Fibroblast of gingiva (primary cell): ENCODE measurements at regions not wholly inside any gene's neighbourhood (a gene's known extent, or its start where the extent isn't known, plus 50 kb on each side); places are given as distances from the start of the nearest gene placed in this dataset.

ENCODE experiments used
- DNase-seq: peaks from one replicate; pipeline ENCODE4 v3.0.0-alpha.2; 2011; ENCODE audit warnings: low read depth

DNA sequence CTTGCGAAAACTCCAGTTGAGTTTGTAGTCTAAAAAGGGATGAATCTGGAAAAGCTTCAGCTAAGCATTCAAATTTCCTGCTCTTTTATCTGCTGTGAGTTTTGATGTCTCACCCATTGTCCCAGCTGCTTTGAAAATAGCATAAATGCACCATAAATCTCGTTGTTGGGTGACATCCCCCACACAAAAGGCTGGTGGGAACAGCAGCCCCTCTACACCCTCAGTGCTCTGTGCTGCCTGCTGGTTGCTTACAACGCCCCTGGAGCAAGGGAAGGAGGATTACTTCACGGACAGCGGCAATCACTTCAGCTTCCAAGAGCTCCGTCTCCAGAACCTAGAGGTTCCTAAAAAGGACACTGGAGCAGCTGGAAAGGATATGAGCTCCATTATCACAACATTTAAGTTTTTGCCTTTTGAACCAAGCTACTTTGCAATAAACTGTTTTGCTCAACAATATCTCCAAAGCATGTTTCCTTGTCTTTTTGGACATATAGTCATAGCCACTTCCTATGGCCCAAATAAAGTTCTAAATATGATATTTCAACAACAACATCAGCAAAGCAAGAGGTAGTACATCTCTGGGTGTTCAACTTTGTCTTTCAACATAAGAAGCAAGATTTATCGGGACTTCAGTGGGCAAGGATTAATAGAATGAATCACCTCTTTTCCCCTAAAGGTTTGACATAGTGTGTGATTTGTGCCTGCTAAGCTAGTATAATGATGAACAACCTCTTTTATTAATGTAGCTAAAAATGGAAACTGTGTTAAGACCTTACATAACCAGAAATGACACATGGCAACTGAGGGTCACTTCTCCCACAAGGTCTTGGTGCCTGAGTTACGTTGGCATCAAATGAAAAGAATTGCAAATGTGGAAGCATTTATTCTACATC lies 413.5 kb downstream of the TXNL1 start:
- DNase-seq: no peak

DNA sequence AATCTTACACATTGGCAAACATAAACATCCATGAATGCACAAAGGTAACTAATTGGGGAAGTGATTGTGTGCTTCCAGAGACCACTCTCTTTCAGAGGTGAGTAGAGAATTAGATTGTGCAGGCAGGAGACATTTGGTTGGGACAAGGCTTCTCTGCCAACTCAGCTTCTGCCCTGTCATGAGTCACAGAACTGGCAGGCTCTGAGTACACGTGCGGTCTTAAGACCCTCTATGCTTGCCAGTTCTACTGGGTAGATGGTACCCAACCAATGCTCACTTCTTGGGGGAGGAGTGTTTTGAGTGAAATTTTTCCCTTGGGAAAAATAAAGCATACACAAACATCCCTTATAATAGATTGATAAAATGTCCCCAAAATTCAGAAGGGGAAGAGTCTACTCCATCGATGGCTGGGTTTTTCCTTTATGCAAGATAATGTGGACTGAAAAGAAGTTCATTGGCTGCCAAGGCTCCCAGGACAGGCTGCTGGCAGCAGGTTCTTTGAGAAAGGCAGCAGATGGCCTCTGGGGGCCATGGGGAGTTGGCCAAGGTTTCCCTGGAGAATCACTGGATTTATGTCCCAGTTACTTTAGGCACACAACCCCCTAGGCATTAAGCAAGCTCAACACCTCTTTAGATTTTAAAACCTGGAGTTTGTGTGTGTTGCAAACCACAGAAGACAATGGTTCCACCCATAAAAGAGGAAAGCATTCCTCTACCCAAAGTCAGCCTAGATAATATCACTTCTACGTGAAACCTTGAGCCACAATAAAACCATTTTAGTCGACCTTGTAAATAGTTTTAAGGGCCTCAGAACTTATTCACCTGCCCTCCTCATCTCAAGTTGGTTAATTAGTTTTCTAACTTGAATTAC lies 417.0 kb downstream of the TXNL1 start:
- DNase-seq: no peak

DNA sequence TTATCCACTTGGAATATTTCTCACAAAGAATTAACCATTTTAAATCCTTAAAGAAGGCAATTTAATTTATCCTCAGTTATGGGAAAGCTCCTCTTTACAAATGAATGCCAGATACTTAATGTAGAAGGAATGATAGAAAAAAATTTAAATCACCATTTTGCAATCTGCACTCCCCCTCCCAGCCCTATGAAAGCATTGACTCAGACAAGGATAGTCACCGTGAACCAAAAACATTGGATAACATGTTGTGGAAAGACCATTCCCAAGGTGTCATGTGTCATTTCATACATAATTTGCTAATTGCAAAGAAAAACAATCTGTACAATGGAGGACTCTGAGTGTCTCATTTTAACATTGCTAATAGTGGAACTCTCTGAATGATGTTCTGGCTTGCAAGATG lies 421.0 kb downstream of the TXNL1 start:
- DNase-seq: peak; percentile 6

DNA sequence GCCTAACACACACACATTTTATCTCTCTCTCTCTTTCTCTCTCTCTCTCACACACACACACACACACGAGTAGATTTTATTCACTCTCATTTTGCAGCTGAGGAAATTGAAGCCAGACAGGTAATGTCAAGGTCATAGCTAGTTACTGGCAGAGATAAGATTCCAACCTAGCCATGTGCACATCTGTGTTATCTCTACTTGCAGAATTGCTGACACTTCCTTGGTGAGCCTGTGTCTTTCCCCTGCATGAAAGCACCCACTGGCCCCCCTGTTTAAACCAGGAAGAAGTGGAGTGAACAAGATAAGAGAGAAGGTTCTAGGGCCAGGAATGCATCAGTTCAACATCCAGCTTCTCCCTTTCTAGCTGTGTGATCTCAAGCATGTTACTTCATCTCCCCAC lies 423.7 kb downstream of the TXNL1 start:
- no peak for DNase-seq

DNA sequence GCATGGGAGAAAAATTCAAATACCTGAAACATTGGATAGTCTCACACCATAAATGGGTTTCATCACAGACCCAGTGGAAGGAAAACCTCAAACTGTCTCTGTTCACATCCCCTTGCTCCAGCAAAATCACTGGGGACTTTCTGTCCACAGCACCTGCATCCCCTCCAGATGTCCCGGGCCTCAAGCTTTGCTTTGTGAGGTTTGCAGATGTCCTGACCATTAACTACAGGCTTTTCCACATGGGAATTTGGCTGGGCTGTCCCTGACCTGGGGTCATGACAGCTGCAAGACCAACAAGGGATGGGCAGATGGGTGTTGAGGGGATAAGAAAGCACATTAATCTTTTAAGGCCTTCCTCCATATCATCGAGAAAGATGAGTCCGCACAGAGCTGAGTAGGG lies 427.9 kb downstream of the TXNL1 start:
- no peak for DNase-seq

DNA sequence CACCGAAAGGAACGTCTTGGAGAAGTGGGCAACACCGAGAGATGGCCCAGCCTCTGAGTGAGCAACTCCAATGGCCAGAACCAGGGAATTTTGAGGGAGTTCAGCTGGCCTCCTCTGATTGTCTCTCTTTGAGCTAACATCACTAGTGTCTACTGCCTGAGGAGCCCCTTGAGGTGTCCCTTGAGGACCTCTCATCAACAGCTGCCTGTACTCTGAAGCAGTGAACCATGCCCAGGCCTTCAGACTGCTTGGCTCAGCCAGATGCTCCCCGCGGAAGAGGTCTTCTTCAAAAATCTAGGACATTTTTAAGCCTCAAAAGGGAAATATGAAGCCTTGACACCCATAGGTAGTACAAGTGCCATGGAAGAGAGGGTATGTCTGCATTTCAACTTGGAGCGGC lies 430.4 kb downstream of the TXNL1 start:
- DNase-seq: no peak

DNA sequence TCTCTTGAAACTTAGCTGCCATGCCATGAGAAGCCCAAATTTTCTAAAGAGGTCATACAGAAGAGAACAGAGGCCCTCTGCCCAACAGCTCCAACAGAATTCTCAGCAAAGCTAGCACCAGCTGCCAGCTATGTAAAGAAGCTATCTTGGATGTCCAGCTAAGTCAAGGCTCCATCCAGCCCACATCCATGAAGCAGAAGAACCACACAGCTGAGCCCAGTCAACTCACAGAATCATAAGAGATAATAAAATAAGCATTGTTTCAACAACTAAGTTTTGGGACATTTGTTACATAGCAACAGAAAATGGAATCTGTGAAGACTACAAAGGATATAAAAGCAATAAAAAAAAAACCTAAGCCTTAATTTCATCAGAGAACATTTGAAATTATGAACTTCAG lies 434.3 kb downstream of the TXNL1 start:
- no peak for DNase-seq

DNA sequence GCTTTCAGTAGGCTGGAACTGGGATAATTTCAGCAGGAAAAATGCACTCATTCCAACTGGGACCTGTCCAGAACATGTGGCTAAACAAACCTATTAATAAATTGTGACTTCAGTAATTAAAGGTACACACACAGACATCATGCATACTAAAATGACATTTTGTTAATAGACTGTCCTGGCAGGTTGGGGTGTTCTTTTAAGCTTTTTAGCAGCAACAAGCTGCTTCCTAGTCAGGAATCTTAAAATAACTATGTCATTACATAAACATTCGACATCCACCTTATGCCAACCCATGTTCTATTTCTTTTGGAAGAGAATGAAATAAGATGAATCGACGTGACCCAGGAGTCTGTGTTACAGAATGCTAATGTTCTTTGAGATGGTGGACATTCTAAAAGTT lies 435.7 kb downstream of the TXNL1 start:
- DNase-seq: no peak

DNA sequence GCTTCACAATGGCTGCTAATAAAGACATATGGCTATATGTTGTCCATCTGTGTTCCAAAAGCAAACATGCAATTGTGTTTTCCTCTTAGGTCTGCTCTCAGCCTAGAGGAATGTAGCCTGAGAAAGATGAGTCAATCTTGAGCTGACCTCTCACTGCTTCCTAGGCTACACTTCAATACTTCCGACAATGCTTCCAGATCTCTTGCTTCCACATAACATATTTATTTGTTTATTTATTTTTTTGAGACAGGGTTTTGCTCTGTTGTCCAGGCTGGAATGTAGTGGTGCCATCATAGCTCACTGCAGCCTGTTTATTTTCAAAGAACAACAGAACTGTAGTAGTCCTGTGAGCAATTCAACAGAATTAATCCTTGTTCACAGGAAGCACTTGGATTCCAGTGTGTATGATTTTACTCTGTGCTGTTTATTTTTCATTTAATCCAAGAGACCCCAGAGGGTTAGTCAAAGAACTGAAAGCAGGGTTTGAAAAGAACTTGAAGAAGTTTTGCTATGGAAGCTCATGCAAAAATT lies 437.9 kb downstream of the TXNL1 start:
- peak; percentile 58 for DNase-seq

DNA sequence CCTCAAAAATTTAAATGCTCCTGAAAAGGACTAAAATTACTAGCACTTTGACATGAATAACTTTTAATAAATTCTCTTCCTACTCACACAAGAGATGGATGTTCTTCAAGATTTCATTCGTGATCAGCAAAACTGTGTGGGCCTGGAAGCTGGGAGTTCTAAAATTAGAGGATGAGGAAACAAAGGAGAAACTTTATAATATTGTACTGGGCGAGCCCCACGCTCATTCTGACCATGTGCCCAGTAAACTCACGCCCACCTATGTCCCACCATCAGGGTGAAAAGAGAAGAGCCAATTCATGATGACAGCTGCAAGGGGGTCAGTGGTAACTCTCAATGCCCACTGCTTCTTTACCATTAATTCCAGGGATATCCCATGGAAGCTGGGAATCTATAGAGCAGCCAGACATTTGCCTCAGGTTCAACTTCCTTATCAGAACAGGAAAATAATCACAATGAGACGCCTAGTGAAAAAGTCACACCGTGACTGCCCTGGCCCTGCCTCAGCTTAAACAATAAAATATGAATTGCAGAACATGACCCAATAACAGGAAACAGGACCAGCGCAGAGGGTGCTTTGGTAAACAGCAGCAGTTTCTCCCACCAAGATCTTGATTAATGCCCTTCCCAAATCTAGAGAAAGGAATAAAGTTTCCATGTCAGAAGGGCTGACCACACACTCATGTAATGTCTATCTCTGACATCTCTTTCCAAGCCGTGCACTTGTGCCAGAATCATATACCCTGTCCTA lies 438.6 kb downstream of the TXNL1 start:
- DNase-seq: no peak

DNA sequence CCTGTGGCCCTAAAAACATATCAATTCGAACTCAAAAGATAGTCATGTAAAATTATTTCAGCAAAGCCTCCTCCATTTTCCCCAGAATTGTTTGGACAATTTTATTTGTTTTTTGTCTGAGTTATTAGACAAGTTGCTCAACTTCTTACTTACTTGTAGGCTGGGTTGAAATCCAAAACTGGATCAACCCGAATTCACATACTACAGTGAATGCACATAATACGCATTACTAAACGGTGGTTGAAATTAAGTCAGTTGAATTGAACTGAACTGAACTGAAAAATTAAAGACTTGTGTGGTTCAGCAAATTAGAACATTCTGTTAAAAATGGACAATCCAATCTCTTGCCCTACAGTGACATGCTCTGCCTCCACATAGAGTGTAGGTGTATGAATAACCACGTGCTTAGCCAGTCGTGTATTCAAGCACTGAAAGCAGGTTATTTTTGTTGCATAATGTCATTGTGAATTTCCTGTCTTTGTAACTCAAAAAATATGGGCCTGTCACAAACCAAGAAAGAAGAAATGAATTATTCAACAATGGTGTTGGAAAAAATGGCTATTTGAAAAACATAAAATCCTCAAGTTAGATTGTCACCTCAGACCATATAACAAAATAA lies 441.0 kb downstream of the TXNL1 start:
- no peak for DNase-seq

DNA sequence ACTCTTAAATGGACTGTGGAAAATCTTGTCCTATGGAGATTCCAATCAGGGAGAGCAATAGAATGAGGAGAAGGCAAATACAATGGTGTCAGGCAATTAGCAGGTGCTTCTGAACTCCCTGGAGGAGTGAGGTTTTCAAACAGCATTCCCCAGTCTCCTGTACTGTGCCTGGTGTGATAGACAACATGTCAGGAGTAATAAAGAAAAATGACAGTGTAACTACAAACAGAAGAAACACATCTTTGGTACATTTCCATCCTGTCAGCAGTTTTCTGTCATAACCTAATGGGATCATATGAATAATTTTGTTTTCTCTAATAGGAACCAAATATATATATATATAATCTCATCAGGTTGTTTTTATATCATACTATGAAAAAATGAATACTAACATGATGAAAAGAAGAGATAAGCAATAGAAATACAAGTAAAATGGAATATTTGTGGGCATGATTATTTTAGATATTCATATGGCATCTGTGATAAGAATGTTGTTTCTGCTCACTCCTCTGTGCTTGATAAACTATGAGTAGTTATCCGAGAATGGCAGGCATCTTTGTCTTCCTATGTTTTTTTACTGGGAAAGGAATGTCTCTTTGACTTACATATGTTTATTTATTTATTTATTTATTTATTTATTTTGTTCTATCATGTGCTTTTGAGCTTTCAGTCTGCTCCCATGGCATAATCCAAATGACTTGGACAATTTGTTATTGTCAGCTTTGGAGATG lies 441.7 kb downstream of the TXNL1 start:
- no peak for DNase-seq

DNA sequence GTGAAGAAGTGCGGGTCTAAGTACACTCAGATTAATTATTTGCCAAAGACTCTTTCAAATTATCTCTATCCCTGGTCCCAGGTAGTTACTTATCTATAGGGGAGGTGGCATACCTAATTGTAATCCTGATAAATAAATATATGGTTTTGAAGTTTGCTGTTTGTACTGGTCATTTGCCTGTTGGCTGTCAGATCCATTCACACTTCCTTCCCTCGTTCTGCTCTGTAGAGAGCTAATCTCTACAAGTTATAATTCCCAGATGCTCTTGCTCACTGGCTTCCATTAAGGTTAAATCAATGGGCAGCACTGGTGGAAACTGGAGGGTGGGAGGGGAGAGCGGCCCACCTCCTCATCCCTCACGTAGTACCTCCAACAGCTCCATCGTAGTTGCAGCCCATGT lies 447.1 kb downstream of the TXNL1 start:
- no peak for DNase-seq

DNA sequence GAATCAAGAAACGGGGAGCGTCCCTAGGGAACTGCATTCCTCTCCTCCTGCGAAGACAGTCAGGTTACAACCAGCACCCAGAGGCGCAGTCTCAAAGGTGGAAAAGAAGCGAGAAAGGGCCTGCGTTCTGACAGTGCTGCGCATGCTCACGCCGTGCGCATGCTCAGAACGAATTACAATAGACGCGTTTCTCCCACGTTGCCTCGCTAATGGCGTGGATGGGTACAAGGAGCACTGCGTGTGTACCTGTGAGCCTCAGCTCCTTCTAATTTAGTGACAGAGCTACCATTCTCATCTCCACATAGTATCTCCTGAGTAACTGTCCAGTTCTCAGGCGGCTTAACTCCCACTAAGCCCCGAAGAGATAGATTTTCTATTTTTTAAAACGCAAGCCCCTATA lies 448.8 kb downstream of the TXNL1 start:
- no peak for DNase-seq

DNA sequence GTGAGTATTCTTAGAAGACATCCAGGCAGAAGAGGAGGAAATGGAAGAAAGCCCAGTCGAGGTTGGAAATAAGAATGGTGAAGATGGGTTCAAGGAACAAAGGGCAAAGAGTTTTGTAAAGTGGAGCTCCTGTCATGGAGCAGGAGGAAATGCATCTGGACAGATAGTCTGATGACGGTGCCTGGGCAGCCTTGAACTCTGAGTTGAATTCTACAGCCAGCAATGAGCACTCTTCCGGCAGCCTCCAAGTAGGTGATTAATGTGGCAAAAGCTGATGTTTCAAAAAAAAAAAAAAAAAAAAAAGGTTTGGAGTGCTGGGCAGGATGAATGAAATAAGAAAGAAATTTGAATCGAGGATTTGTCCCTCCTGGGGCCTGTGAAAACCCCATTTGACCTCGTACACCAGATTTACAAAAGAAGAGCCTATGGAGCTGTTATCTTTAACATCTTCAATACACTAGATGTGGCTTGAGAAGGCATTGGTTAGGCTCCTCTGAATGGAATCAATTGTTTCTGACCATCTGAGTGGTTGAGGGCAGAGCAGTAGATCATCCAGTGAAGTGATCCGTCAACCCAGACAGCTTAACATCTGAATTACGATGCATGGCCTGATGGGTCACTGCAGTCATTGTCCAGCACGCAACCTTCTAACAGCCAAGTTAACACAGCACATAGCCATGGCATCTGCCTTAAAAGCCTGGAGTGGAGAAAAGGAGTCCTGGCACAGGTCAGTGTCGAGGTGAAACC lies 449.7 kb downstream of the TXNL1 start:
- no peak for DNase-seq

DNA sequence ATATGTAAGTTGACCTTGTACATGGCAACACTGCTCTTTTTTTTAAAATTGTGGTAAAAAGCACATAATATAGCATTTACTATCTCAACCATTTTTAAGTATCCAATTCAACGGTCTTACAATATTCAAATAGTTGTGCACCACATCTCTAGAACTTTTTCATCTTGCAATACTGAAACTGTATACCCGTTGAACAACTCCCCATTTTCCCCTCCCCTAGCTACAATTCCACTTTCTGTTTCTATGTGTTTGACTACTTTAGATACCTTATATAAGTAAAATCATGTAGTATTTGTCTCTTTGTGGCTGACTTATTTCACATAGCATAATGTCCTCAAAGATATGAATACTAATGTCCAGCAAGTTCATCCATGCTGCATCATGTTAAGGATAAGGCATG lies 452.1 kb downstream of the TXNL1 start:
- DNase-seq: no peak

DNA sequence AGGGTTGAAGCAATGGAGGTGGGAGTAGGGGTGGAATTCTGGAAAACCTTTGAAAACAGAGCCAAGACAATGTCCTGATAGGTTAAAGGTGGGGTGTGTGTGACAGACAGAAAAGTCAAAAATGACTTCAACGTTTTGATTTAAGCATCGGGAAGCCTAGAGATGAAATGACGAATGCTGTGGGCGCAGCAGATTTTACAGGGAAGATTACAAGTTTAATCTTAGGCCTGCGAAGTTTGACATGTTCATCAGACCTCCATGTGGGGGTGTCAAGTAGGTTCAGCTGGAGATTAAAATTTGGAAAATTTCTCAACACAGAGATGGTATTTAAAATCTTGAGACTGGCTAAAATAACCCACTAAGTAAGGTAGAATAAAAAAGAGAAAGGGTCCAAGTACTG lies 453.3 kb downstream of the TXNL1 start:
- no peak for DNase-seq

DNA sequence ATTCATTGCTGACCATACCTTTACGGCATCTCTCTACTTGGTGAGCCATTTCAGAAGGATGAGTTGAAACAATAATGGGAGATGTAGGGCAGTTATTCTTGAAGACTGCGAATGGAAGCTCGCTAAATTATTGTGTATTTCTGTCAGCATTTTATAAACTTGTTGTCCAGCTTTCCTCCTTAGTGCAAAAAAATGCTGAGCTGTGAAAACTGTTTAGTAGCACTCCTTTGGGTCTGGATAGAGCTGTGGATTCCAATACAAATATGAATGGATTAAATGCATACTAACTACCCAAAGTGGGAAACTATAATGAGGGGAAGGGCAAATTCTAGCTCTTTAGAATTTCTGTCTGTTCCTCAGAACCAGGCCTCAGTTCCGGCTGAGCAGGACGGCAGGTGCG lies 461.6 kb downstream of the TXNL1 start:
- DNase-seq: no peak

DNA sequence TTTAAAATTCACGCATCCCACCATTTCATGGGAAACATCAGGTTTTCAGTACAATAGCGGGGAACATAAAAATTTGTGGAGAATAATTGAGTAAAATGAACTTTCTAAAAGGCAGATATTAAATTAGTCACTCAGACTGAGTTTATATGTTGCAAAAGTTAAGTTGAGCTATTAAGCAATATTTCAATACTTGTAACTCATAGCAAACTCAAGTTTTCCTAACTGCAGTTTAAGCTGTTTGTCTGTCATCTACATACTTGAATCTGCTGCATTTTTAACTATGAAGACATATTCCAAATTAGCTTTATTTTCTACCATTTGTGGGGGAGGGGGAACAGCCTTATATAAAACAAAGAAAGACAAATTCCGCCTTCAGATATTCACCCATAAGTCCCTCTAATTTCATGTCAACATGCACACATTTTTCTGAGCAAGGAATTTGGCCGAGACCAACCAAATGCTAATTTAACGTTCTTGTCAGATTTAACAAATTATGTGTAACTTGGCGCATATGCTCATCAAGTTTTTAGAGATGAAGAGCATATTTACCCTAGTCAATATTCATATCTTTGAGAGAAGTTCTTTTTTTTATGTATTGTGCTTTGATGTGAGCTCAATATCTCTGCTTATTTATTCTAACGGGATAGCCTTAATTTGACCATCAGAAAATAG lies 462.9 kb downstream of the TXNL1 start:
- DNase-seq: peak; percentile 27
